Lower leg skin (tissue), 3 donors: ENCODE measurements at regions not wholly inside any gene's neighbourhood (a gene's known extent, or its start where the extent isn't known, plus 50 kb on each side); places are given as distances from the start of the nearest gene placed in this dataset.

ENCODE experiments used
- CTCF ChIP-seq, 3 donors: fragments of 450-650 bp; IDR thresholded peaks; one replicate each; pipeline ENCODE4 v1.5.1; 2016; ENCODE audit warnings: antibody characterized with exemption in 3 of 3, mild to moderate bottlenecking in 3 of 3, moderate library complexity in 2 of 3
- POLR2A ChIP-seq, 2 donors: fragments of 450-650 bp; IDR thresholded peaks; one replicate each; pipeline ENCODE4 v1.6.1; 2016 to 2017; ENCODE audit warnings: antibody characterized with exemption in 2 of 2, mild to moderate bottlenecking in 1 of 2, moderate library complexity in 1 of 2

GRCh38 chr6:131400779-131401496 is 172.1 kb upstream of the ARG1 start:
- TF ChIP-seq CTCF (IDR thresholded peaks at IDR 0.05): no peak
- TF ChIP-seq POLR2A (IDR thresholded peaks at IDR 0.05): no peak
